ENCODE measurements at regions not wholly inside any gene's neighbourhood (a gene's known extent, or its start where the extent isn't known, plus 50 kb on each side); places are given as distances from the start of the nearest gene placed in this dataset.

- TF ChIP-seq PRDM15 (CRISPR knock-in tag; IDR thresholded peaks at IDR 0.05), result no peak
Observed at GRCh38 chr1:198922638-198923430, 284.0 kb downstream of the PTPRC start (continued).

- no peak overlapping the region for H2AFZ ChIP-seq (ENCODE audit: control insufficient read depth, low read depth, low read length)
- H3K27me3 ChIP-seq (replicated peaks in 1 of 2; ENCODE audit: control insufficient read depth in 2 of 2, insufficient read depth in 2 of 2, low read length in 1 of 2), result no peaks in the 10 kb centered on the region
- no peak overlapping the region for H3K4me2 ChIP-seq (ENCODE audit: control insufficient read depth, insufficient read depth)
- H4K20me1 ChIP-seq (ENCODE audit: control insufficient read depth, insufficient read depth), result no peaks in the 10 kb centered on the region
- DNase-seq (ENCODE audit: low read depth, low spot score) (no peak), ATAC-seq (peak; percentile 26), FAIRE-seq (no peak)
- no peaks in the 10 kb centered on the region for H3K36me3 ChIP-seq (ENCODE audit: control insufficient read depth in 2 of 2, insufficient read depth in 2 of 2, low read length in 1 of 2)
- intact Hi-C loops (cut with micrococcal nuclease; ENCODE audit: unreplicated experiment) (no loop called here), in situ Hi-C loops (cut with MboI) (no loop called here)
- no peak overlapping the region for H3K9ac ChIP-seq (ENCODE audit: control insufficient read depth, insufficient read depth, low read length)
- ChIA-PET CTCF (interaction anchor here (1.3 to 2.1 kb wide), 3 partner anchors 9 to 12 kb away, joined by 3 to 8 read pairs (median 6); no protein-coding TSS in a partner anchor), RAD21 (ENCODE audit: unreplicated experiment) (interaction anchor here (0.9 to 6.8 kb wide), 5 partner anchors 11 to 319 kb away, joined by 3 to 85 read pairs (median 8); no protein-coding TSS in a partner anchor), SMC1A (ENCODE audit: uncharacterized antibody, unreplicated experiment) (interaction anchor here (1.2 to 3.5 kb wide), 9 partner anchors 8 to 318 kb away, joined by 3 to 49 read pairs (median 5); no protein-coding TSS in a partner anchor), POLR2A (interaction anchor here (1.5 to 3.5 kb wide), 2 partner anchors 11 to 125 kb away, joined by 6 to 37 read pairs; no protein-coding TSS in a partner anchor)
- peaks cover 31% of the 10 kb centered on the region for H3K79me2 ChIP-seq (ENCODE audit: control insufficient read depth, insufficient read depth, low read length)
- H3K4me3 ChIP-seq, result no peak overlapping the region
- peaks cover 20% of the 10 kb centered on the region for H3K4me1 ChIP-seq (ENCODE audit: control insufficient read depth, insufficient read depth, low read length)
- H3K9me3 ChIP-seq (replicated peaks; ENCODE audit: control insufficient read depth, insufficient read depth, low read length), result peaks cover 1% of the 10 kb centered on the region
- 0% methylated on average over 1 of the region's 1 CpG for WGBS (ENCODE audit: insufficient coverage, insufficient replicate concordance, low lambda C conversion rate, missing lambda C conversion rate)
- peak; percentile 64 for TF ChIP-seq JUNB (IDR thresholded peaks at IDR 0.05)
- TF ChIP-seq ASH2L (IDR thresholded peaks at IDR 0.05; ENCODE audit: borderline replicate concordance, low read depth), result no peak
- H3K27ac ChIP-seq (ENCODE audit: control insufficient read depth, insufficient read depth), result no peak overlapping the region
- BruUV-seq (replicated peaks), result no TSS peak
Observed at GRCh38 chr1:198923993-198924392, 285.2 kb downstream of the PTPRC start.
